SK-N-SH treated with all-trans-retinoic acid at 6 μM for 48 hours (cell line): ENCODE measurements at regions not wholly inside any gene's neighbourhood (a gene's known extent, or its start where the extent isn't known, plus 50 kb on each side); places are given as distances from the start of the nearest gene placed in this dataset.

Experiments
- CSDC2 ChIP-seq: fragments of 250-450 bp; sonication (Bioruptor Pico); IDR thresholded peaks from 2 replicates; pipeline ENCODE4 v1.5.0; 2020; ENCODE audit warnings: mild to moderate bottlenecking, moderate library complexity
- GLIS3 ChIP-seq: fragments of 250-450 bp; sonication (Bioruptor Pico); IDR thresholded peaks from 2 replicates; pipeline ENCODE4 v1.5.0; 2020; ENCODE audit warnings: mild to moderate bottlenecking, moderate library complexity
- ISL1 ChIP-seq: fragments of 250-450 bp; sonication (Bioruptor Pico); IDR thresholded peaks from 2 replicates; pipeline ENCODE4 v2.1.2; 2022; ENCODE audit warnings: mild to moderate bottlenecking, moderate library complexity
- OSR1 ChIP-seq: fragments of 250-450 bp; sonication (Bioruptor Pico); IDR thresholded peaks from 2 replicates; pipeline ENCODE4 v1.8.0; 2022; ENCODE audit warnings: moderate library complexity, mild to moderate bottlenecking, inconsistent platforms
- PPARA ChIP-seq: fragments of 250-450 bp; sonication (Bioruptor Pico); IDR thresholded peaks from 2 replicates; pipeline ENCODE4 v1.5.0; 2020; ENCODE audit warnings: mild to moderate bottlenecking, borderline replicate concordance
- RARB ChIP-seq: fragments of 250-450 bp; sonication (Bioruptor Pico); IDR thresholded peaks from 2 replicates; pipeline ENCODE4 v1.8.0; 2021; ENCODE audit warnings: mild to moderate bottlenecking, moderate library complexity
- SNAI2 ChIP-seq: fragments of 250-450 bp; sonication (Bioruptor Pico); IDR thresholded peaks from 2 replicates; pipeline ENCODE4 v1.5.0; 2020; ENCODE audit warnings: mild to moderate bottlenecking, moderate library complexity
- TCF4 ChIP-seq: fragments of 250-450 bp; sonication (Bioruptor Pico); IDR thresholded peaks from 2 replicates; pipeline ENCODE4 v1.8.0; 2021; ENCODE audit warnings: mild to moderate bottlenecking, moderate library complexity, borderline replicate concordance
- TOX ChIP-seq: fragments of 250-450 bp; sonication (Bioruptor Pico); IDR thresholded peaks from 2 replicates; pipeline ENCODE4 v1.8.0; 2021; ENCODE audit warnings: mild to moderate bottlenecking, moderate library complexity, borderline replicate concordance
- TSHZ2 ChIP-seq: fragments of 250-450 bp; sonication (Bioruptor Pico); IDR thresholded peaks from 2 replicates; pipeline ENCODE4 v1.5.0; 2020; ENCODE audit warnings: mild to moderate bottlenecking, moderate library complexity
- ZFP3 ChIP-seq: fragments of 250-450 bp; sonication (Bioruptor Pico); IDR thresholded peaks from 2 replicates; pipeline ENCODE4 v1.5.0; 2020; ENCODE audit warnings: mild to moderate bottlenecking, moderate library complexity
- ZFP30 ChIP-seq: fragments of 450-650 bp; formaldehyde crosslinking; IDR thresholded peaks from 2 replicates; pipeline ENCODE4 v1.5.0; 2022; ENCODE audit warnings: mild to moderate bottlenecking, moderate library complexity
- ZNF565 ChIP-seq: fragments of 450-650 bp; formaldehyde crosslinking; conservative IDR thresholded peaks from 2 replicates; pipeline ENCODE4 v1.5.0; 2020; ENCODE audit warnings: low read depth, mild to moderate bottlenecking, moderate library complexity
- ZNF70 ChIP-seq: fragments of 450-650 bp; formaldehyde crosslinking; IDR thresholded peaks from 2 replicates; pipeline ENCODE4 v1.5.0; 2020; ENCODE audit warnings: mild to moderate bottlenecking, moderate library complexity

DNA sequence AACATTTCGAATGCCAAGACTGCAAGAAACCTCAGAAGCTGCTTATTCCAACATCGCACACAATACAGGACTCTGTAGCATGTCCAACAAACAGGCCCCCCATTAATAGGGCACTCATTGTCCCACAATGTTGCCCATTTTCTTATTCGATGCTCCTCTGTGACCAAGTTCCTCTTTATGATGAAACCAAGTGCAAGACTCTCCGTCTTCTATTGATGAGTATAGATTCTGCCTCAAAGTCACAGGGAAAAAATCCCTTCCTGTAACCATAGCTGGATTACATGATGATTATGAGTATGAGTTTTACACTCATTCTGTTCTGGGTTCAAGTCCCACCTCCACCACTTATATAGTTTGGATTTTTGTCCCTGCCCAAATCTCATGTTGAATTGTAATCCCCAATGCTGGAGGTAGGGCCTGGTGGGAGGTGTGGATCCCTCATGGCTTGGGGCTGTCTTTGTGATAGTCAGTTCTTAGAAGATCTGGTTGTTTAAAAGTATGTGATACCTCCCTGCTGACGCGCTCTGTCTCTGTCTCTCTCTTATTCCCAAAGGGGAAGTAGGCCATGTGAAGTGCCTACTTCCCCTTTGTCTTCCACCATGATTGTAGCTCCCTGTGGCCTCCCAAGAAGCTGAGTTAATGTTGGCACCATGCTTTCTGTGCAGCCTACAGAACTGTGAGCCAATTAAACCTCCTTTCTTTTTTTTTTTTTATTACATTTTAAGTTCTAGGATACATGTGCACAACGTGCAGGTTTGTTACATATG is 148.7 kb downstream of the OSR1 start:
- TF ChIP-seq GLIS3 (CRISPR knock-in tag): no peak
- no peak for TF ChIP-seq RARB (CRISPR knock-in tag)
- TF ChIP-seq PPARA: no peak
- no peak for TF ChIP-seq SNAI2 (CRISPR knock-in tag)
- no peak for TF ChIP-seq CSDC2 (CRISPR knock-in tag)
- TF ChIP-seq TSHZ2 (CRISPR knock-in tag): no peak
- TF ChIP-seq ZNF70 (CRISPR knock-in tag): no peak
- TF ChIP-seq ISL1 (CRISPR knock-in tag): no peak
- TF ChIP-seq OSR1 (CRISPR knock-in tag): no peak
- TF ChIP-seq ZFP3 (CRISPR knock-in tag): no peak
- TF ChIP-seq TCF4: no peak
- no peak for TF ChIP-seq TOX (CRISPR knock-in tag)
- TF ChIP-seq ZNF565 (CRISPR knock-in tag): no peak
- no peak for TF ChIP-seq ZFP30 (CRISPR knock-in tag)
